Esophagus squamous epithelium (tissue), 5 donors: ENCODE measurements at regions not wholly inside any gene's neighbourhood (a gene's known extent, or its start where the extent isn't known, plus 50 kb on each side); places are given as distances from the start of the nearest gene placed in this dataset.

Experiments
- DNase-seq: peaks from one replicate; lab custom pipeline; 2025; lab: John Stamatoyannopoulos, UW
- H3K27ac ChIP-seq, 4 donors: fragments of 200-600 bp; sonication (generic); one replicate each; pipeline ENCODE4 v1.5.1; 2016 to 2019; ENCODE audit warnings: mild to moderate bottlenecking in 1 of 4
- H3K27me3 ChIP-seq, 4 donors: fragments of 200-600 bp; sonication (generic); 1 replicate in 3 of 4; 2 replicates in 1 of 4; pipeline versions ENCODE4 v1.5.1 to v1.6.0; 2017 to 2021; ENCODE audit warnings: antibody characterized with exemption in 1 of 4
- H3K36me3 ChIP-seq, 3 donors: fragments of 200-600 bp; sonication (generic); one replicate each; pipeline ENCODE4 v1.5.1; 2016 to 2019
- H3K4me1 ChIP-seq, 3 donors: fragments of 200-600 bp; sonication (generic); one replicate each; pipeline ENCODE4 v1.5.1; 2017 to 2019
- H3K4me3 ChIP-seq, 4 donors: fragments of 200-600 bp; sonication (generic); 1 replicate in 3 of 4; 2 replicates in 1 of 4; pipeline ENCODE4 v1.5.1; 2016 to 2019; ENCODE audit warnings: mild to moderate bottlenecking in 2 of 4, moderate library complexity in 1 of 4
- H3K9me3 ChIP-seq, 3 donors: fragments of 200-600 bp; sonication (generic); one replicate each; pipeline ENCODE4 v1.5.1; 2016 to 2019
- CTCF ChIP-seq, 6 experiments: fragments of 450-650 bp in 4 of 6; fragments of 200-600 bp in 2 of 6; sonication (generic) in 2 of 6; IDR thresholded peaks; one replicate each; pipeline ENCODE4 v1.5.1; 2016 to 2019; ENCODE audit warnings: antibody characterized with exemption in 6 of 6, mild to moderate bottlenecking in 4 of 6, moderate library complexity in 4 of 6
- POLR2A ChIP-seq, 4 donors: fragments of 450-650 bp; IDR thresholded peaks; one replicate each; pipeline ENCODE4 v1.6.1; 2017; ENCODE audit warnings: antibody characterized with exemption in 4 of 4, mild to moderate bottlenecking in 4 of 4, moderate library complexity in 3 of 4
- WGBS, 2 donors: methylation state at CpG; one replicate each; pipeline ENCODE4 v1.1.5; 2018; 5-methylcytosine and 5-hydroxymethylcytosine counted together
- intact Hi-C: fragments of 100-400 bp; cut with DNase I; formaldehyde crosslinking; loops from one replicate; pipeline ENCODE4 v1.15.0; 2022
- donor health status: DM: yes; HTN: yes; CAD: no.

- Histone ChIP-seq H3K4me3 (no peak overlapping the region), H3K27me3 (no peaks in the 10 kb centered on the region), H3K27ac (no peak overlapping the region), H3K9me3 (peaks cover 0 to 8% (median 4%) of the 10 kb centered on the region in 3 donors), H3K36me3 (no peaks in the 10 kb centered on the region), H3K4me1 (peaks cover 0 to 10% (median 0%) of the 10 kb centered on the region in 3 donors)
- TF ChIP-seq POLR2A (IDR thresholded peaks at IDR 0.05) (no peak), CTCF (IDR thresholded peaks at IDR 0.05) (no peak)
- intact Hi-C loops: no loop called here
- no peak for DNase-seq
These were observed 881.0 kb upstream of the MGAT4C start for GRCh38 chr12:87137220-87137619.

- DNase-seq: no peak
These were observed 880.3 kb upstream of the MGAT4C start for GRCh38 chr12:87136330-87136976.

GRCh38 chr12:87127272-87127671, 871.1 kb upstream of the MGAT4C start:
- Histone ChIP-seq H3K27ac (no peak overlapping the region), H3K9me3 (peaks cover 0 to 5% (median 0%) of the 10 kb centered on the region in 3 donors), H3K36me3 (no peaks in the 10 kb centered on the region), H3K27me3 (no peaks in the 10 kb centered on the region), H3K4me1 (peaks cover 0 to 5% (median 0%) of the 10 kb centered on the region in 3 donors), H3K4me3 (no peak overlapping the region)
- TF ChIP-seq POLR2A (IDR thresholded peaks at IDR 0.05) (no peak), CTCF (IDR thresholded peaks at IDR 0.05) (no peak)
- DNase-seq: no peak
- intact Hi-C loops: no loop called here

More at GRCh38 chr12:87136330-87136976, 880.3 kb upstream of the MGAT4C start:
- 47 to 50% methylated on average over 2 of the region's 2 CpGs for WGBS, 2 donors
- H3K36me3 ChIP-seq: no peaks in the 10 kb centered on the region
- no peaks in the 10 kb centered on the region for H3K27me3 ChIP-seq
- intact Hi-C loops: no loop called here
- no peak for TF ChIP-seq POLR2A (IDR thresholded peaks at IDR 0.05)
- no peak for TF ChIP-seq CTCF (IDR thresholded peaks at IDR 0.05)
- H3K4me1 ChIP-seq: peaks cover 0 to 10% (median 0%) of the 10 kb centered on the region in 3 donors
- H3K27ac ChIP-seq: no peak overlapping the region
- H3K4me3 ChIP-seq: no peak overlapping the region
- H3K9me3 ChIP-seq: peaks cover 0 to 8% (median 4%) of the 10 kb centered on the region in 3 donors

GRCh38 chr12:87121896-87122295, 865.7 kb upstream of the MGAT4C start:
- intact Hi-C loops: no loop called here
- 59 to 75% methylated on average over 3 of the region's 3 CpGs for WGBS, 2 donors
- Histone ChIP-seq H3K27me3 (no peaks in the 10 kb centered on the region), H3K27ac (no peak overlapping the region), H3K4me1 (no peaks in the 10 kb centered on the region), H3K9me3 (peaks cover 0 to 5% (median 0%) of the 10 kb centered on the region in 3 donors), H3K36me3 (no peaks in the 10 kb centered on the region), H3K4me3 (no peak overlapping the region)
- no peak for DNase-seq
- TF ChIP-seq CTCF (IDR thresholded peaks at IDR 0.05) (no peak), POLR2A (IDR thresholded peaks at IDR 0.05) (no peak)

- Histone ChIP-seq H3K36me3 (no peaks in the 10 kb centered on the region), H3K4me1 (no peaks in the 10 kb centered on the region), H3K27ac (no peak overlapping the region), H3K9me3 (peaks cover 0 to 5% (median 0%) of the 10 kb centered on the region in 3 donors), H3K4me3 (no peak overlapping the region), H3K27me3 (no peaks in the 10 kb centered on the region)
- intact Hi-C loops: no loop called here
- TF ChIP-seq POLR2A (IDR thresholded peaks at IDR 0.05): no peak
- no peak for TF ChIP-seq CTCF (IDR thresholded peaks at IDR 0.05)
- no peak for DNase-seq
- 69 to 79% methylated on average over 3 of the region's 3 CpGs for WGBS, 2 donors
These were observed 864.2 kb upstream of the MGAT4C start for GRCh38 chr12:87120440-87120839.
